Esophagus mucosa (tissue), 1 donor: ENCODE measurements at regions not wholly inside any gene's neighbourhood (a gene's known extent, or its start where the extent isn't known, plus 50 kb on each side); places are given as distances from the start of the nearest gene placed in this dataset.

Experiments
- ATAC-seq: fragments of 200-7000 bp; cut with Tn5 transposase; one replicate; pipeline ENCODE4 v1.9.1; 2020
- donor health status: DM: yes; HTN: yes; CAD: no.

- ATAC-seq: no peak
Measured at GRCh38 chr7:21041252-21041651, 254.6 kb upstream of the SP8 start.

- no peak for ATAC-seq
Measured at GRCh38 chr7:21041666-21042065, 255.0 kb upstream of the SP8 start.

GRCh38 chr7:21044384-21044783 lies 257.7 kb upstream of the SP8 start:
- ATAC-seq: no peak

- ATAC-seq: no peak
Measured at GRCh38 chr7:21044913-21045568, 258.4 kb upstream of the SP8 start.

GRCh38 chr7:21051865-21052264 lies 265.2 kb upstream of the SP8 start:
- ATAC-seq: no peak

- peak; percentile 63 for ATAC-seq
Measured at GRCh38 chr7:21054427-21055112, 267.9 kb upstream of the SP8 start.

- no peak for ATAC-seq
Measured at GRCh38 chr7:21059069-21059468, 272.4 kb upstream of the SP8 start.

GRCh38 chr7:21063106-21063505 lies 276.4 kb upstream of the SP8 start:
- no peak for ATAC-seq

GRCh38 chr7:21064698-21065648 lies 278.3 kb upstream of the SP8 start:
- ATAC-seq: no peak

- no peak for ATAC-seq
Measured at GRCh38 chr7:21066221-21066620, 279.5 kb upstream of the SP8 start.

GRCh38 chr7:21067216-21067615 lies 280.5 kb upstream of the SP8 start:
- no peak for ATAC-seq

GRCh38 chr7:21070571-21071090 lies 283.9 kb upstream of the SP8 start:
- ATAC-seq: no peak

GRCh38 chr7:21071561-21072501 lies 285.1 kb upstream of the SP8 start:
- ATAC-seq: no peak

GRCh38 chr7:21076054-21076453 lies 289.4 kb upstream of the SP8 start:
- ATAC-seq: no peak

- ATAC-seq: peak; percentile 57
Measured at GRCh38 chr7:21076574-21076973, 289.9 kb upstream of the SP8 start.

GRCh38 chr7:21077602-21078001 lies 290.9 kb upstream of the SP8 start:
- peak; percentile 28 for ATAC-seq

GRCh38 chr7:21084286-21084685 lies 297.6 kb upstream of the SP8 start:
- no peak for ATAC-seq

- no peak for ATAC-seq
Measured at GRCh38 chr7:21086688-21087087, 300.0 kb upstream of the SP8 start.

- ATAC-seq: no peak
Measured at GRCh38 chr7:21089653-21090052, 303.0 kb upstream of the SP8 start.

- no peak for ATAC-seq
Measured at GRCh38 chr7:21092766-21093702, 306.3 kb upstream of the SP8 start.

GRCh38 chr7:21094589-21094988 lies 307.9 kb upstream of the SP8 start:
- no peak for ATAC-seq
